HuH-7.5 (cell line): ENCODE measurements at regions not wholly inside any gene's neighbourhood (a gene's known extent, or its start where the extent isn't known, plus 50 kb on each side); places are given as distances from the start of the nearest gene placed in this dataset.

Source experiments
- DNase-seq: peaks from one replicate; pipeline ENCODE4 v3.0.0; 2011; ENCODE audit warnings: low spot score

DNA sequence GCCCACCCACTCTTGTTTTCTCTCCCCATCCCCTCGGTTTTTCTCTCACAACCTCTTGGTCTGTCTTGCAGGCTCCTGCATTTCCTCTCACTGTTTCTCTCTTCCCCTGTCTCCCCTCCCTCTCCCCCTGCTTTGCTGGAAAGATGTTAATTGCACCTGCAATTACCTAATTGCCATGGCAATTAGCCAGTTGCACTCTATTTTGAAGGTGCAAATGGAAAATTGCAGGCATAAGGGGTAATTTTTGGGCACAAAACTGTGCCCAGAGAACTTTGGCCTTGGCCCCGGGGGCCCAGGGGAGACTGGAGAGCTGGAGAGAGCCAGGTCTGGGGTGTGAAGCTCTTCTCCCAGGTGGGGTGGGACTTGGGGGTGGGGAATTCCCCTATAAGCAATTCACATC lies 164.5 kb upstream of the TLE3 start:
- DNase-seq, result no peak

- DNase-seq, result no peak
These were observed 163.4 kb upstream of the TLE3 start for GRCh38 chr15:70261083-70261482.

DNA sequence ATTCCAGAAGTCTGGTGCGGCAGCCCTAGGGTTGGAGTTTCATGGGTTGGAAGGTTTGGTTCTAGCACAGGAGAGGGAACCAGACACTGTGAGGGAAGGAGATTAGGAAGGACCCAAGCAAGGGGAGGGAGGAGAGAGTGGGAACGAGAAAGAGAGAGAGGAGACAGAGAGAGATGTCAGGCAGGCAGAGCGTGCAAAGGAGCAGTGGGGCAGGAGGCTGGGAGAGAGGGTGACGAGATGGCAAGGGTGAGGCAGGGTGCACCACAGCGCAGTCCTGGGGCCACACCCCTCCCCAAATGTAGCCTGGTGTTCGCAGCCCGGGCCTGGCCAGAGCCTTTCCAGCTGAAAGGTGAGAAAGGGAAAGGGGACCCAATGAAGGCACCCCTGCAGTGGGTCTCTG lies 162.9 kb upstream of the TLE3 start:
- DNase-seq, result no peak

- peak; percentile 65 for DNase-seq
These were observed 162.2 kb upstream of the TLE3 start for GRCh38 chr15:70259640-70260508.

- DNase-seq, result no peak
These were observed 161.3 kb upstream of the TLE3 start for GRCh38 chr15:70259028-70259424.

DNA sequence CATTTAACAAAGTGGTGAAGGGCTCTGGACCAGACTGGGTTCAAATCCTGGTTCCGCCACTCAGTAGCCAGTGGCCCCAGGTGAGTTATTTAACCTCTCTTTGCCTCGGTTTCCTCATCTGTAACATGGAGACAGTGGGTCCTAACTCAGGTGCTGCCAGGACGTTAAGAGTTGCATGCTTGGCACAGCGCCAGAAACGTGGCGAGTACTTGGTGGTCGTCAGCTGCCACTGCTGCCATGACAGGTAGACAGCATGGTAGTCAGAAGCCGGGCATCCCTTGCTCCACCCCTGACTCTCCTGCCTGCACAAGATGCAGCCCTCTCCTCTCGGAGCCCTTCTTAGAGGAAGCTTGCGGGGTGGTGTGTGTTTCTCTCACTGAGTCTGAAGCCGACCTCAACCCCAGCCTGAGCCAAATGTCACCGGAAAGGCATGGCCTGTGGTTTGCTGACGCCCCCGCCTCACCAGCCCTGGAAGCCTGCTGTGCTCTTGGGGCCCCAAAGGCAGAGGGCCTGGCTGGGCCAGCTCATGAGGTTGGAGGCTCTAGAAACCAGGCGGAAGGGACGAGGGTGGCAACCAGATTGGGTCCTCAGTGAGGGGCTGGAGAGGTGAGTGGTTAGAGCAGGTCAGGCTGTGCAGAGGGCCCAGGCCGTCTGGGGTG lies 160.8 kb upstream of the TLE3 start:
- no peak for DNase-seq

- no peak for DNase-seq
These were observed 160.0 kb upstream of the TLE3 start for GRCh38 chr15:70257573-70258248.

DNA sequence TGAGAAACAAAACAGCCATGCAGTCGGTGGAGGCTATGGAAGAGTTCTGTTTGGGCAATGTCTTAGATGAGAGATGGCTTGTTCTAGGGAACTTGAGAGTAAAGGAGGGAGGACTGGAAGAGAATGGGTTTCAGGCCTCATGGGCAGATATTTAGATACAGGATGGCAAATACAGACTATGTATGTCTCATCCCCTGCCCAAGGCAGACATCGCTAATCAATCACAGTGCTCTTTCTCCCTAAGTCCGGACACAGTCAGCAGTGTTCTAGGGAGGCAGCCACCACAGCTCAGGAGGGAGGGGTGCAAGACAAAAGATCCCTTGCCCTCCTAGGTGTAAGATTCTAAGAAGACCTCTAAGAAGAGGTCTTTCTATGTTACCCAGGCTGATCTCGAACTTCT lies 159.3 kb upstream of the TLE3 start:
- DNase-seq, result no peak

- no peak for DNase-seq
These were observed 156.7 kb upstream of the TLE3 start for GRCh38 chr15:70254311-70254869.

GRCh38 chr15:70253461-70254156 lies 155.9 kb upstream of the TLE3 start:
- no peak for DNase-seq

GRCh38 chr15:70252951-70253320 lies 155.2 kb upstream of the TLE3 start:
- no peak for DNase-seq

DNA sequence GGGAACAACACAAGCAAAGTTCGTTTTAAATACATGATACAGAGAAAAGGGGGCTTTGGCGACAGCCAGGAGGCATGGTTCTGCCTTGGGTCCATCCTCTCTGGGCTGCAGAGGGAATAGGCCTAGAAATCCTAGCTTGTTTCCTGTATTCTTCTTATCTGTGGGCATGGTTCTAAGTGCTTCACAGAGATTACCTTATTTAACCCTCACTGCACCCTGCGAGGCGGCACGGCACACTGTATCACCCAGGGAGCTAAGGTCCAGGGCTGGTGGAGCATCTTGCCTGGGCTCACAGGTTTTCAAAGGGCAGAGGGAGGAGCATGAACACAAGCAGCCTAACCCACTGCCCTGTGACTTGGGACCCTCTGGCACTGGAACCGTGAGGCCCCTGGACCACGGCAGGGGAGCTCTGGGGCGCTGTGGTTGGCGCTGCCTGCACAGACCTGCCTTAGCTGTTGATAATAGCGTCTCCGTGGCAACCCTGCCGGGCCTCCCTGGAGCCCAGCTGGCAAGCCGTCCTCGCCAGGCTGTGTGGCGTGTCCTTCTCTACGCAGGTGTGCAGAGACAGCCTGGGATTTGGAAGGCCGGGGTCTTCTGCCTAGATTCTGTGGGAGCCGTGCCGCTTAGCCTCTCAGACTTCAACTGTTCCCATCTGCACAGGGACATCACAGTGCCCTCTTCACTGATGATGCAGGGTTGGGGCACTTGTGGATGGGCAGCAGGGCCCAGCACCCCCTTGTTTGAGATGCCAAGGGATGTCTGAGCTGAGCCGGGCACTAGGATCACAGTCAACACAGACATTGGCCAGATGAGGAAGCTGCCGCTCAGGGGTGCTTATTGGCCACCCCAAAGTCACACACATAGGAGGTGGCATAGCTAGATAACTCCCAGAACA lies 154.6 kb upstream of the TLE3 start:
- DNase-seq, result no peak

DNA sequence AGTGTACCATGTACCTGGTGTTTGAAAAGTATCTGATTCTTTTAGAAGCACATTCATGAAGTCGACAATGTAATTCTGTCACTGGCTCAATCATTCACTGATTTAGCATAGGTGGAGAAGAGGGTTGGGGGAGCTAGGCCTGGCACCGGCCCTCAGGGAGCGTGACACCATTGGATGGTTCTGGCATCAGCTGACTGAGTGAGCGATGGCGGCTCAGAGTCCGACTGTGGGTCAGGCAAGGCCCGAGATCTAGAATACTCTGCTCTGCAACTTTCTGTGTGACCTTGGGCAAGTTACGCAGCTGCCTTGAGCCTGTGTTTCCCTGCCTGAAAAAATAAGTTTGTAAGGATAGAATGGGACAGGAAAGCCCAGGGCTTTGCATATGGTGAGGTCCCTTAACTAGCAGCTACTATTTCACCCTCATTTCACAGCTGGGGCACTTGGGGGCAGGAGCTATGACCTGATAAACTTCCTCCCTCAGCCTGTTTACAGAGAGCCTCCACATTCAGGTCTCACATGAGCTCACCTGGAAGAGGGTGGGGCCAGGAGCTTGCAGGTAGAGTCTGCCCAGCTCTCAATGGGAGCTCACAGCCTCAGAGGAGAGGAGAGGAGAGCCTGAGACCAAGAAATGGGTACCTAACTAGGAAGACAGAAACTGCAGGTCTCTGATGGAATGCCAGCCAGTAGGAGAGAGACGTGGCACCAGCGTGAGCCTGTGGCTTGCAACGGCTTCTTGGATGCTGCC lies 153.7 kb upstream of the TLE3 start:
- DNase-seq, result no peak

DNA sequence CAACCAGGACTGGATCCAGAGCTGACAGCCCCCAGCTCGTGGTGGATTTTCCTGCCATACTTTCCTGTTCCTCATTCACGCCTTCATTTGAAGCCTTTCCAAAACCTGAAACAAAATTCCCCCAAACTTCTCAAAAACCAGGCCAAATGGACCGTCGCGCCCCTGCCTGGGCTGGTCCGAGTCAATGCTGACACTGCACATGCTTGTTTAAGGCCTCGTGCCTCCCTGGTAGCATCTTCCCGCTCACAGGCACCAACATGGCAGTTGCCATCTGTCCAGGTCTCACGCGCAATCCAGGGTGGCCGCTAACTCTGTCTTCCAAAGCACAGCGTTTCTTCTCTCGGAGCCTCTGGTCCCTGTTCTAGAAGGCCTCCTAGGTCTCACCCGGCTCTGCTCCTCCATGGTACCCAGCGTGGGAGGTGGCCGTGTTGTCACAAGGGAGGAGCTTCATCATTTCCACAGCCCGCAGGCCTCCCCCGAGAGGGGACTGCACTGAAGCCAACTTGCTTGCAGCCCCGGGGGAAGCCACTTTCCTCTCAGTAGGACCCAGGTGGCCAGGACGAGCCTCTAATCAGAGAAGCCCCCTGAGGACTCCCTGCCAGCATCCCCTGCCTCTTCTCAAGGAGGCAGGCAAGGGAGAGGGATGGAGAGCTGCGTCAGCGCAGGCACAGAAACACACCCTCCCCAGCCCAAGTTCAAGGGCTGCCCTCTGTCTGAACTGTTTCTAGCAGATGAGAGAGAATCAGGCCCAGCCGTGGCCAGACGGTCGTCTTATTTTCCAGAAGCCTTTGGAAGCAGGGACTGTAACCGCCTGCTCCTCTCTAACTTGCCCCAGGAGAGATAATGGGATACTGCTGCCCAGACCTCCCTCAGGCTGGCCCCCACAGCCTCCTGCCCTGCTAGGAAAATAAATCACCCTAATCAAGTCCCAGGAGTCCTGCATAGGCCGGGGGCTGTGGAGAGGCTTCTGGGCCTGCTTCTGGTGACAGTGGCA lies 152.8 kb upstream of the TLE3 start:
- no peak for DNase-seq

GRCh38 chr15:70249616-70250015 lies 151.9 kb upstream of the TLE3 start:
- DNase-seq, result no peak

DNA sequence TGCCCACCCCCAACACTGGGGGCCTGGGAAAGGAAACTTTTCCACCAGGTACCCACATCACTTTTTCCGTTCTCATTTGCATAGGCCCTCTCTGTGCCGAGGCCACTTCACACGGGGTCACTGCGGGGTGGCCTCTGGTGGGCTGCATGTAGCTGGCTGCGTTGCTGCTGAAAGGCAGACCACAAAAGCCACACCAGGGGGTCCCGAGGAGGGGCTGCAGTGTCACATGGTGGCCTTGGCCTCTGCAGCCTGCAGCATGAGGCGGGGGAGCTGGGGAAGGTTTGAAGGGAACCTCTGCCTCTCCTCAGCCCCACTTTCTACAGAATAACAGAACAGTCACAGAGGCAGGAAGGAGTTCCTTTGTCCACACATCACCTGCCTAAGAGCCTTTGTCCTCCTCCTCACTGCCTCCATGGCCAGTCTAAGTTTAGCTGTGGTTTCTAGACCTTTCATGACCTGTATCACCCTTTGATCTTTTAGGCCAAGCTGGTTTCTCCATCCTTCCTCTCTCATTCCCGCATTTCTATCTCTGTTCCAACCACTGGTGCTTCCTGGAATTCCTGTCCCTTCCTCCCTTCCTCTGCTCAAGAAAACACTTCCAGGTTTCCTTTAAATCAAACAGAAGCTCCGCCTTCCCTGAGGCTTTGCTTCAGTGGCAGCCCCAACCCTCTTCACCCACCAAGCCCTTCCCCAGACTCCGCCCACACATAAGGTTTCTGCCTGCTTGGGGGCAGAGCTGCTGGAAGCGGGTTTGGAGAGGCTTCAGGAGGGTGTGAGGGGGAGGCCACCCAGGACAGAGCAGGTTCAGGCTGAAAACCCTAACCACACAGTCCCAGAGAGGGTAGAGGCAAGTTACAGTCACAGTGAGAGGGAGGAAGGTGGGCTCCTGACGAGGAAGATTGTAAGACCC lies 150.7 kb upstream of the TLE3 start:
- DNase-seq, result no peak

- DNase-seq, result no peak
These were observed 149.6 kb upstream of the TLE3 start for GRCh38 chr15:70247281-70247680.

DNA sequence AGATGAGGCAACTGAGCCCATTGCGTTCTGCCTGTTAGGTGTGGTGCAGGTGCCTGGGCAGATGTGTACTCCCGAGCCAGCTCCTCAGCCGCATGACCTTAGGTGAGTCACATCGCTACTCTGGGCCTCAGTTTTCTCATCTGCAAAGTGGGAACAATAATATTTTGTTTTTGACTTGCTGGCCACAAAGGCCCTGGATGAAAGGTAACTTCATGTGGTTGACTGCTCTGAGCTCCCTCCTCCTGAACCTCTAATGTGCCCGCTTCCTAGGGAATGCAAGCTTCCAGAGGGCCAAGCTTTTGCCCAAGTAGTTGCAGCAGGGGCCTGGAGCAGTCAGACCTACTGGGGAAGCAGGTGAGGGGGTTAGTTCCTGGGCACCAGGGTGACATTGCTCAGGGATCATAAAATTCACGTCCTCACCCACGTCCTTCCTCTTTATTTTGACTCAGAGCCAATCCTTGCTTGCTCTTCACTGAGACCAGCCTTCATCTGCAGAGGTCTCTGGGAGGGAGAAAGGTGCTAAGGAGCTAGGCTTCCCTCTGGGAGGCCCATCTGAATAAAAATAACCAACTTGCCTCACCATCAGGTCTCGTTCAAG lies 149.0 kb upstream of the TLE3 start:
- DNase-seq, result no peak
